Erythroblast (primary cell): ENCODE measurements at regions not wholly inside any gene's neighbourhood (a gene's known extent, or its start where the extent isn't known, plus 50 kb on each side); places are given as distances from the start of the nearest gene placed in this dataset.

ENCODE experiments used
- GATA1 ChIP-seq: IDR thresholded peaks from 2 replicates; pipeline ENCODE4 v1.6.1; 2011; ENCODE audit warnings: low read depth, mild to moderate bottlenecking, control low read depth, low read length, moderate library complexity
- POLR2A ChIP-seq: IDR thresholded peaks from 2 replicates; pipeline ENCODE4 v1.6.1; 2011; ENCODE audit warnings: mild to moderate bottlenecking, low read length

DNA sequence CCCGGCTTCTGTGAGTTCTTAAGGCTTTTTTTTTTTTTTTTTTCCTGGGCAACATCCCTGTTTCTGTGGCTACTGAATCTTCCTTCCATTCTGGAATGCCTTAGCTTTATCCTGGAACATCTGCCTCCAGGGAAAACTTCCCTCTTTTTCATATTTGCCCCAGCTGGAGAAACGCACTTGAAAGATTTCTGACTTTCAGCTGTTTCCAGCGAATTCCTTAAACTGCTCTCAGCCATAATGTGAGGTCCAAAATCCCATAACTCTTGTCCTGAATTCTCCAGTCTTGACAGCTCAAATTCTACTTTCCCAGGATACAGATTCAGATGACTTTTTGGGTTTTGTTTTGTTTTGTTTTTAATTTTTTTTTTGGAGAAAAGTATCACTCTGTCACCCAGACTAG, 263.6 kb upstream of the AUTS2 start:
- TF ChIP-seq POLR2A (no peak), GATA1 (no peak)
